MCF 10A (cell line): ENCODE measurements at regions not wholly inside any gene's neighbourhood (a gene's known extent, or its start where the extent isn't known, plus 50 kb on each side); places are given as distances from the start of the nearest gene placed in this dataset.

Experiments
- BruUV-seq: library from RNA; stranded (reverse); fragments of 400-500 nt; replicated peaks from 2 replicates; lab custom pipeline; 2021; lab: Mats Ljungman, UMichigan
- CTCF ChIA-PET: fragments of 300-600 bp; sonication (Branson Sonifier 250); formaldehyde crosslinking; extraction: SDS; loops from one replicate; lab custom pipeline; 2021; ENCODE audit warnings: antibody characterized with exemption, inconsistent platforms; lab: Yijun Ruan, JAX
- POLR2A ChIA-PET: fragments of 300-600, 350-650 bp; sonication (Branson Sonifier 250); formaldehyde crosslinking; extraction: SDS; loops from one replicate; lab custom pipeline; 2020; ENCODE audit warnings: antibody characterized with exemption, inconsistent platforms; lab: Yijun Ruan, JAX
- DNase-seq: peaks from one replicate; pipeline ENCODE4 v3.0.0-alpha.2; 2018; ENCODE audit not compliant: unreplicated experiment
- H3K27ac Mint-ChIP-seq: one replicate; pipeline ENCODE4 v1.8.0; 2022; ENCODE audit warnings: mild to moderate bottlenecking, low read depth, mixed read lengths; ENCODE audit not compliant: unreplicated experiment
- H3K27me3 Mint-ChIP-seq: one replicate; pipeline ENCODE4 v1.8.0; 2022; ENCODE audit warnings: mixed read lengths; ENCODE audit not compliant: insufficient read depth, unreplicated experiment
- H3K36me3 Mint-ChIP-seq: one replicate; pipeline ENCODE4 v1.8.0; 2022; ENCODE audit warnings: mild to moderate bottlenecking, moderate library complexity, mixed read lengths; ENCODE audit not compliant: insufficient read depth, unreplicated experiment
- H3K4me1 Mint-ChIP-seq: one replicate; pipeline ENCODE4 v1.8.0; 2022; ENCODE audit warnings: mixed read lengths; ENCODE audit not compliant: insufficient read depth, unreplicated experiment
- H3K4me3 Mint-ChIP-seq: one replicate; pipeline ENCODE4 v1.8.0; 2022; ENCODE audit warnings: mild to moderate bottlenecking, moderate library complexity, mixed read lengths; ENCODE audit not compliant: unreplicated experiment
- H3K9me3 Mint-ChIP-seq: one replicate; pipeline ENCODE4 v1.8.0; 2022; ENCODE audit warnings: mixed read lengths; ENCODE audit not compliant: unreplicated experiment
- intact Hi-C: fragments of 100-400 bp; cut with micrococcal nuclease; formaldehyde crosslinking; loops from 2 replicates; pipeline ENCODE4 v1.14.1; 2022
- TF ChIP-seq, protein P1 (sequence below): fragments of 200-600 bp; IDR thresholded peaks from one replicate; pipeline ENCODE4 v1.8.0; 2022; ENCODE audit warnings: antibody characterized with exemption, mild to moderate bottlenecking; ENCODE audit not compliant: unreplicated experiment

DNA sequence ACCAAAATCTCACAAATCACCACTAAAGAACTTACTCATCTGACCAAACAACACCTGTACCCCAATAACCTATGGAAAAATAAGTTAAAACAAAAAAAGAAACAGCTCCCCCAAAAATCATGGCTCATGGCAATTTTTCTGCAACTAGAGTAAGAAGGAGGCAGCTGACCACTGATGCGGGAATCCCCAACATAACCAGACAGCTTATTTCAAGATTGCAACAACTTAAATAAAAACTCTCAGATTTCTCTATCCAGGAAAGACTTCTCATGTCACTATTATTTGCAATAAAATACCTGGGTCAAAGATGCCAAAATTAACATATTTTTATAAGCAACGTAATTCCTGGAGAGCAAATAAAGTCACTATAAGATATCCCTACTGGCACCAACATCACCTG is 128.1 kb upstream of the LY86 start:
- no peaks in the 10 kb centered on the region for H3K9me3 Mint-ChIP-seq
- peaks cover 12% of the 10 kb centered on the region for H3K4me1 Mint-ChIP-seq
- ChIA-PET CTCF (interaction anchor here (0.7 kb wide), 1 partner anchor 10 kb away, joined by 4 read pairs; no protein-coding TSS in a partner anchor), POLR2A (interaction anchor here (5.9 to 6.9 kb wide), 2 partner anchors 8 to 22 kb away, joined by 29 to 42 read pairs; no protein-coding TSS in a partner anchor)
- no peak overlapping the region for H3K27ac Mint-ChIP-seq
- no peak overlapping the region for H3K4me3 Mint-ChIP-seq
- H3K36me3 Mint-ChIP-seq = no peaks in the 10 kb centered on the region
- TF ChIP-seq, protein P1, sequence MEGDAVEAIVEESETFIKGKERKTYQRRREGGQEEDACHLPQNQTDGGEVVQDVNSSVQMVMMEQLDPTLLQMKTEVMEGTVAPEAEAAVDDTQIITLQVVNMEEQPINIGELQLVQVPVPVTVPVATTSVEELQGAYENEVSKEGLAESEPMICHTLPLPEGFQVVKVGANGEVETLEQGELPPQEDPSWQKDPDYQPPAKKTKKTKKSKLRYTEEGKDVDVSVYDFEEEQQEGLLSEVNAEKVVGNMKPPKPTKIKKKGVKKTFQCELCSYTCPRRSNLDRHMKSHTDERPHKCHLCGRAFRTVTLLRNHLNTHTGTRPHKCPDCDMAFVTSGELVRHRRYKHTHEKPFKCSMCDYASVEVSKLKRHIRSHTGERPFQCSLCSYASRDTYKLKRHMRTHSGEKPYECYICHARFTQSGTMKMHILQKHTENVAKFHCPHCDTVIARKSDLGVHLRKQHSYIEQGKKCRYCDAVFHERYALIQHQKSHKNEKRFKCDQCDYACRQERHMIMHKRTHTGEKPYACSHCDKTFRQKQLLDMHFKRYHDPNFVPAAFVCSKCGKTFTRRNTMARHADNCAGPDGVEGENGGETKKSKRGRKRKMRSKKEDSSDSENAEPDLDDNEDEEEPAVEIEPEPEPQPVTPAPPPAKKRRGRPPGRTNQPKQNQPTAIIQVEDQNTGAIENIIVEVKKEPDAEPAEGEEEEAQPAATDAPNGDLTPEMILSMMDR = no peak
- BruUV-seq = no TSS peak
- intact Hi-C loops = loop anchor here (10.0 kb wide), 1 partner anchor 46 kb away; no protein-coding TSS in a partner anchor
- H3K27me3 Mint-ChIP-seq = no peaks in the 10 kb centered on the region
- no peak for DNase-seq

DNA sequence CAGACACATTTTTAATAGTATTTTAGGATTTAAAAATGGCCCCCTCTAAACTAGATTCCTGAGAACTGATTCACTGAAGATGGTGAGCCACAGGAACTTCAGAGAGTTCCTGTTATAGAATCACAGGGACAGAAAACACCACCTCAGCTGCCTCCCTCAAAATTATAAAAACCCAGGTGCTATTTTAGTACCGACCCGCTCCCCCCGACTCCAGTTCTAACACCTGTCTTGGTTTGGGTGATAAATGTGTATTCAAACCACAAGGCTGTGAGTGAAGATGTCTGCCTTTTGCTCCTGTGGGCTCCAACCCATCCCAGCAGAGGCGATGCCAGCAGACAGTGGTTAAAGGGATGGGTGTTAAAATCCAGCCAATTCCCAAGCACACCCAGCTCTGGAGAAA is 127.4 kb upstream of the LY86 start:
- no TSS peak for BruUV-seq
- no peak for DNase-seq
- H3K4me3 Mint-ChIP-seq = no peak overlapping the region
- H3K36me3 Mint-ChIP-seq = no peaks in the 10 kb centered on the region
- H3K27me3 Mint-ChIP-seq = no peaks in the 10 kb centered on the region
- H3K27ac Mint-ChIP-seq = no peak overlapping the region
- POLR2A ChIA-PET = interaction anchor here (5.9 to 6.9 kb wide), 2 partner anchors 7 to 23 kb away, joined by 29 to 42 read pairs; no protein-coding TSS in a partner anchor
- H3K9me3 Mint-ChIP-seq = no peaks in the 10 kb centered on the region
- CTCF ChIA-PET = no interaction called here
- peaks cover 12% of the 10 kb centered on the region for H3K4me1 Mint-ChIP-seq
- intact Hi-C loops = loop anchor here (10.0 kb wide), 1 partner anchor 46 kb away; no protein-coding TSS in a partner anchor
- TF ChIP-seq, protein P1 = no peak

DNA sequence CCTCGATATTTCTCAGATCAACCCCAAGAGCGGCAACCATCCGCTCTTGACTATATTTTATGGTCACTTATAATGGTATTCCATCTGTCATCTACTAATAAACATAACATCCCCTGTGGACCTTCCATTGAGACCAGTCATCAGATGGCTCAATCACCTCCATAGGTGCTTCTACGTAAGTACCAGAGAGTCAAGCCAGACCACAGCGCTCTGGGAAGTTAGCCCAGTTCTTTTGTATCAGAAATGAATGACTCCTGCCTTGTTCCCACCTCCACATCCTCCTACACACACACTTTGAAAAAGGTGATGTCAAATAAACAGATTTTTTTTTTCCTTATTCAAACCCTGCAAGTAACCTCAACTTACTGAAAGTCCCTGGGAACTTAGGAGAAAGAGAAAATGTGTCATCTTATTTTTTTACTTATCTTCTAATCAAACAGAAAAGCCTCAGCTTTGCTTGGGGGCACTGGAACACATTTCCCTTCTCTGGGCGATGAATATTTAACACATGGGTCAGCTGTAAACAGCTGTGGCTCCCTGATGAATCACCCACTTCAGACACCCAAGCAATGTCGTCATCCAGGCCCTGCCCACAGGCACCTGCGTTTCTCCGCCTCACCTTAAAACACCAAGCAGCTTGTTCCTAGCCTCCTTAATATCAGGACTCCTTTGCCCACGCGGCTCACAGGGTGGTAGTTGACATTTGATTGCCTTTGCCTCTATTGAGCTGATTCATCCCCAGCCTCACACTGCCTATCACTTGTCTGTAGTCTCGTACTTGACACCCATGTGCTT is 121.4 kb upstream of the LY86 start:
- Mint-ChIP-seq H3K4me1 (peaks cover 49% of the 10 kb centered on the region), H3K9me3 (peaks cover 11% of the 10 kb centered on the region)
- BruUV-seq = TSS peak; percentile 34

More for the DNA sequence above, 121.4 kb upstream of the LY86 start:
- intact Hi-C loops = loop anchor here (1.0 to 10.0 kb wide), 2 partner anchors 52 to 152 kb away; no protein-coding TSS in a partner anchor
- TF ChIP-seq, protein P1 = no peak
- ChIA-PET CTCF (interaction anchor here (0.7 kb wide), 1 partner anchor 22 kb away, joined by 3 read pairs; no protein-coding TSS in a partner anchor), POLR2A (interaction anchor here (0.6 to 5.6 kb wide), 6 partner anchors 9 to 65 kb away, joined by 3 to 65 read pairs (median 3); no protein-coding TSS in a partner anchor)
- DNase-seq = peak; percentile 90
- Mint-ChIP-seq H3K27ac (peak overlapping the region; percentile 96), H3K4me3 (peak overlapping the region; percentile 18), H3K27me3 (no peaks in the 10 kb centered on the region), H3K36me3 (no peaks in the 10 kb centered on the region)
